K562 (cell line): ENCODE measurements at regions not wholly inside any gene's neighbourhood (a gene's known extent, or its start where the extent isn't known, plus 50 kb on each side); places are given as distances from the start of the nearest gene placed in this dataset.

Experiments
- ARID3B ChIP-seq: fragments of 250-450 bp; sonication (Bioruptor Pico); IDR thresholded peaks from 2 replicates; pipeline ENCODE4 v1.4.0; 2020; ENCODE audit warnings: borderline replicate concordance
- PTBP1 ChIP-seq: fragments of 200-400 bp; formaldehyde crosslinking; IDR thresholded peaks from 2 replicates; pipeline ENCODE4 v1.6.1; 2017; ENCODE audit warnings: low read depth, low read length
- XRCC4 ChIP-seq: IDR thresholded peaks from one replicate; pipeline ENCODE4 v1.6.1; 2011; ENCODE audit not compliant: insufficient read depth, insufficient read length; ENCODE audit errors: extremely low read depth
- ZNF232 ChIP-seq: sonication (generic); formaldehyde crosslinking; IDR thresholded peaks from 2 replicates; pipeline ENCODE4 v1.8.0; 2022; ENCODE audit warnings: mild to moderate bottlenecking, missing genetic modification reagents
- ZNF766 ChIP-seq: fragments of 200-800 bp; sonication (Bioruptor generic); conservative IDR thresholded peaks from 2 replicates; pipeline ENCODE4 v1.6.1; 2016; ENCODE audit warnings: missing genetic modification characterization, missing compliant biosample characterization
- TF ChIP-seq, protein P1 (sequence below), 2 experiments: fragments of 450-650 bp in 1 of 2; sonication (generic) in 1 of 2; formaldehyde crosslinking in 1 of 2; IDR thresholded peaks; 2 replicates each; pipeline versions ENCODE4 v1.7.1 to v1.9.0; 2016 to 2022; ENCODE audit warnings: inconsistent platforms in 1 of 2, mild to moderate bottlenecking in 1 of 2, missing genetic modification reagents in 1 of 2

DNA sequence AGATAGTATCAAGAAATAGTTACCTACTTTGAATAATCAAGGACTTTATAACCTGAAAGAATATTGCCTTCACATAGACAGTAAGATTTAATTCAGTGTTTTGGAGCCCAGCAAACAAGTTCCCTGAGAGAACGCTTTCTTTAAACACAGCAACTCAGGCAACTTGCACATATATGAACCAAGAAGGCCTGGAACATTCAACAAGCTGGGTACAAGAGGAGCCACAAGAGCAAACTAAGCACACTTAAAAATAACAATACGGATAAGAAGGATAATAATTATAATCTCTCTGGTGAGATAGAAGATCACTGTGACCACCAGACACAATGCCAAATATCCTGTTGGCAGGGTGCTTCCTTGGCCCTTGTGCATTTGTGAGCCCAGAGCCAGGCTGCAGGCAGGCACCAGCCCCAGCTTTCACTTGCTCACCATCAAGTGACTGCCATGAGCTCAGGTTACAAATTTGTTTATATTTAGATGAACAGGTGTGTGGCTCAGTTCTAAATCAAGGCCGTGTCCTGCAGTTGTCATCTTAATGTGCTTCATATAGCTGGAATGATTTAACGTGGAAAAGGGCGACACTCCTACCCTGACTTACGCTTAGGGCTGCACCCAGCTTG lies 446.6 kb downstream of the IRS1 start (continued):
- TF ChIP-seq, protein P1, sequence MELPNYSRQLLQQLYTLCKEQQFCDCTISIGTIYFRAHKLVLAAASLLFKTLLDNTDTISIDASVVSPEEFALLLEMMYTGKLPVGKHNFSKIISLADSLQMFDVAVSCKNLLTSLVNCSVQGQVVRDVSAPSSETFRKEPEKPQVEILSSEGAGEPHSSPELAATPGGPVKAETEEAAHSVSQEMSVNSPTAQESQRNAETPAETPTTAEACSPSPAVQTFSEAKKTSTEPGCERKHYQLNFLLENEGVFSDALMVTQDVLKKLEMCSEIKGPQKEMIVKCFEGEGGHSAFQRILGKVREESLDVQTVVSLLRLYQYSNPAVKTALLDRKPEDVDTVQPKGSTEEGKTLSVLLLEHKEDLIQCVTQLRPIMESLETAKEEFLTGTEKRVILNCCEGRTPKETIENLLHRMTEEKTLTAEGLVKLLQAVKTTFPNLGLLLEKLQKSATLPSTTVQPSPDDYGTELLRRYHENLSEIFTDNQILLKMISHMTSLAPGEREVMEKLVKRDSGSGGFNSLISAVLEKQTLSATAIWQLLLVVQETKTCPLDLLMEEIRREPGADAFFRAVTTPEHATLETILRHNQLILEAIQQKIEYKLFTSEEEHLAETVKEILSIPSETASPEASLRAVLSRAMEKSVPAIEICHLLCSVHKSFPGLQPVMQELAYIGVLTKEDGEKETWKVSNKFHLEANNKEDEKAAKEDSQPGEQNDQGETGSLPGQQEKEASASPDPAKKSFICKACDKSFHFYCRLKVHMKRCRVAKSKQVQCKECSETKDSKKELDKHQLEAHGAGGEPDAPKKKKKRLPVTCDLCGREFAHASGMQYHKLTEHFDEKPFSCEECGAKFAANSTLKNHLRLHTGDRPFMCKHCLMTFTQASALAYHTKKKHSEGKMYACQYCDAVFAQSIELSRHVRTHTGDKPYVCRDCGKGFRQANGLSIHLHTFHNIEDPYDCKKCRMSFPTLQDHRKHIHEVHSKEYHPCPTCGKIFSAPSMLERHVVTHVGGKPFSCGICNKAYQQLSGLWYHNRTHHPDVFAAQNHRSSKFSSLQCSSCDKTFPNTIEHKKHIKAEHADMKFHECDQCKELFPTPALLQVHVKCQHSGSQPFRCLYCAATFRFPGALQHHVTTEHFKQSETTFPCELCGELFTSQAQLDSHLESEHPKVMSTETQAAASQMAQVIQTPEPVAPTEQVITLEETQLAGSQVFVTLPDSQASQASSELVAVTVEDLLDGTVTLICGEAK (IDR thresholded peaks at IDR 0.05) = no peak
- TF ChIP-seq, protein P1 (CRISPR knock-in tag; IDR thresholded peaks at IDR 0.05) = no peak
- TF ChIP-seq ZNF232 (CRISPR knock-in tag) (no peak), ARID3B (CRISPR knock-in tag) (no peak), PTBP1 (no peak), ZNF766 (no peak), XRCC4 (no peak)
